SU-DHL-6 (cell line): ENCODE measurements at regions not wholly inside any gene's neighbourhood (a gene's known extent, or its start where the extent isn't known, plus 50 kb on each side); places are given as distances from the start of the nearest gene placed in this dataset.

Experiments used
- EZH2phosphoT487 ChIP-seq: fragments of 200-600 bp; sonication (generic), shearing (Covaris generic); conservative IDR thresholded peaks from 2 replicates; pipeline ENCODE4 v1.6.1; 2018; ENCODE audit warnings: mild to moderate bottlenecking, antibody characterized with exemption, low read length, moderate library complexity, mixed read lengths
- TF ChIP-seq, protein P1 (sequence below): fragments of 200-600 bp; sonication (generic); IDR thresholded peaks from one replicate; pipeline ENCODE4 v1.5.1; 2017; ENCODE audit warnings: antibody characterized with exemption, mild to moderate bottlenecking, low read length, moderate library complexity; ENCODE audit not compliant: insufficient read depth, poor library complexity, severe bottlenecking

DNA sequence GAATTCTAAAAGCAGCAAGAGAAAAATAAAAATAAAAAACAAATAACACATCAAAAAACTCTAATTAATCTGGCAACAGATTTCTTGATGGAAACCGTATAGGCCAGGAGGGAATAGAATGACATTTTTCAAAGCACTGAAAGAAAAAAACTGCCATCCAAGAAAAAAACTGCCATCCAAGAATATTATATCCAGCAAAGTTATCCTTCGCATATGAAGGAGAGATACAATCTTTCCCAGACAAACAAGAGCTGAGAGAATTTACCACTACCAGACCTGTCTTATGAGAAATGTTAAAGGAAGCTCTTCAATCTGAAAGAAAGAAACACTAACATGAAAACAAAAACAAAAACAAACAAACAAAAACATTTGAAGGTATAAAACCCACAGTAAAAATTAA lies 214.8 kb downstream of the EMP1 start:
- TF ChIP-seq, protein P1, sequence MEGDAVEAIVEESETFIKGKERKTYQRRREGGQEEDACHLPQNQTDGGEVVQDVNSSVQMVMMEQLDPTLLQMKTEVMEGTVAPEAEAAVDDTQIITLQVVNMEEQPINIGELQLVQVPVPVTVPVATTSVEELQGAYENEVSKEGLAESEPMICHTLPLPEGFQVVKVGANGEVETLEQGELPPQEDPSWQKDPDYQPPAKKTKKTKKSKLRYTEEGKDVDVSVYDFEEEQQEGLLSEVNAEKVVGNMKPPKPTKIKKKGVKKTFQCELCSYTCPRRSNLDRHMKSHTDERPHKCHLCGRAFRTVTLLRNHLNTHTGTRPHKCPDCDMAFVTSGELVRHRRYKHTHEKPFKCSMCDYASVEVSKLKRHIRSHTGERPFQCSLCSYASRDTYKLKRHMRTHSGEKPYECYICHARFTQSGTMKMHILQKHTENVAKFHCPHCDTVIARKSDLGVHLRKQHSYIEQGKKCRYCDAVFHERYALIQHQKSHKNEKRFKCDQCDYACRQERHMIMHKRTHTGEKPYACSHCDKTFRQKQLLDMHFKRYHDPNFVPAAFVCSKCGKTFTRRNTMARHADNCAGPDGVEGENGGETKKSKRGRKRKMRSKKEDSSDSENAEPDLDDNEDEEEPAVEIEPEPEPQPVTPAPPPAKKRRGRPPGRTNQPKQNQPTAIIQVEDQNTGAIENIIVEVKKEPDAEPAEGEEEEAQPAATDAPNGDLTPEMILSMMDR = no peak
- no peak for TF ChIP-seq EZH2phosphoT487
